ENCODE measurements at regions not wholly inside any gene's neighbourhood (a gene's known extent, or its start where the extent isn't known, plus 50 kb on each side); places are given as distances from the start of the nearest gene placed in this dataset.
"Not testable (repeated sequence)": the region's sequence is repeated elsewhere in the genome, so short reads cannot be mapped to it uniquely, and the experiment has no call there.

- H3K4me2 ChIP-seq (ENCODE audit: low read length) = no peak overlapping the region
- no peaks in the 10 kb centered on the region for H3K79me2 ChIP-seq (replicated peaks; ENCODE audit: insufficient read depth, low read length)
- H4K20me1 ChIP-seq (ENCODE audit: insufficient read depth) = no peaks in the 10 kb centered on the region
- H2AFZ ChIP-seq (ENCODE audit: low read depth, low read length) = no peak overlapping the region
- no peak overlapping the region for H3K4me3 ChIP-seq (ENCODE audit: low read length)
- TF ChIP-seq RAD21 (conservative IDR thresholded peaks at IDR 0.05) (no peak), SMC3 (conservative IDR thresholded peaks at IDR 0.05; ENCODE audit: poor library complexity) (no peak), MXI1 (conservative IDR thresholded peaks at IDR 0.05; ENCODE audit: poor library complexity, severe bottlenecking) (no peak)
- H3K27me3 ChIP-seq (ENCODE audit: insufficient read depth, low read depth, low read length) = no peaks in the 10 kb centered on the region
- no peaks in the 10 kb centered on the region for H3K9me3 ChIP-seq (ENCODE audit: low read length)
- H3K9ac ChIP-seq (ENCODE audit: low read length) = no peak overlapping the region
- no peaks in the 10 kb centered on the region for H3K9me2 ChIP-seq (ENCODE audit: insufficient read depth, low read length)
- no peaks in the 10 kb centered on the region for H3K36me3 ChIP-seq (ENCODE audit: insufficient read depth, low read length)
- no peak overlapping the region for H3K27ac ChIP-seq (ENCODE audit: low read length)
- no peaks in the 10 kb centered on the region for H3F3A ChIP-seq (ENCODE audit: insufficient read depth, low read length, poor library complexity, severe bottlenecking)
These were observed 313.9 kb downstream of the ADGRD1 start for GRCh38 chr12:131267576-131267975.

GRCh38 chr12:131268123-131268522, 314.4 kb downstream of the ADGRD1 start:
- not testable (repeated sequence) for H3K27me3 ChIP-seq (ENCODE audit: insufficient read depth, low read depth, low read length); H2AFZ ChIP-seq (ENCODE audit: low read depth, low read length); H3K36me3 ChIP-seq (ENCODE audit: insufficient read depth, low read length); H3K4me2 ChIP-seq (ENCODE audit: low read length); H3F3A ChIP-seq (ENCODE audit: insufficient read depth, low read length, poor library complexity, severe bottlenecking); H3K9ac ChIP-seq (ENCODE audit: low read length); H3K27ac ChIP-seq (ENCODE audit: low read length); H3K79me2 ChIP-seq (replicated peaks; ENCODE audit: insufficient read depth, low read length); H4K20me1 ChIP-seq (ENCODE audit: insufficient read depth); H3K9me2 ChIP-seq (ENCODE audit: insufficient read depth, low read length); H3K9me3 ChIP-seq (ENCODE audit: low read length); H3K4me3 ChIP-seq (ENCODE audit: low read length)

DNA sequence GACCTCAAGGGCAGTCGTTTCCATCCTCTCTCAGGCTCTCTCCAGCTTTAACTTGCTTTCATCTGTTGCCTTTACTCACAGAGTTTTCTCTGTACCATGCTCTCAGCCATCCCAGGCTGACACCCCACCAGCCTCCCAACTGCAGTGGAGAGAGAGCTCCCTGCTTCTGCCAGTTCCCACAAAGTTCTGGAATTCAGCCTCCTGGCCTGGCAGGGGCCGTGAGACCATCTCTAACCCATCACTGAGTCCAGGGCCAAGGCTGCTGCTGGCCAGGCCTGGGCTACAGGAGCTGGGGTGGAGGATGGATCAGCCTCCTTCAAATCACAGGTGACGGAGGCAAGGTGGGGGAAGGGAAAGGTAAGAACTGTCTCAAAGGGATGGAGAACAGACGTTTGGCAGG, 314.9 kb downstream of the ADGRD1 start:
- not testable (repeated sequence) for H3K36me3 ChIP-seq (ENCODE audit: insufficient read depth, low read length); H2AFZ ChIP-seq (ENCODE audit: low read depth, low read length); H3K27ac ChIP-seq (ENCODE audit: low read length); H3K4me2 ChIP-seq (ENCODE audit: low read length); H3K9me2 ChIP-seq (ENCODE audit: insufficient read depth, low read length); H3K9ac ChIP-seq (ENCODE audit: low read length); H3K27me3 ChIP-seq (ENCODE audit: insufficient read depth, low read depth, low read length); H3K4me3 ChIP-seq (ENCODE audit: low read length); H3K79me2 ChIP-seq (replicated peaks; ENCODE audit: insufficient read depth, low read length); H3F3A ChIP-seq (ENCODE audit: insufficient read depth, low read length, poor library complexity, severe bottlenecking); H4K20me1 ChIP-seq (ENCODE audit: insufficient read depth); H3K9me3 ChIP-seq (ENCODE audit: low read length)

DNA sequence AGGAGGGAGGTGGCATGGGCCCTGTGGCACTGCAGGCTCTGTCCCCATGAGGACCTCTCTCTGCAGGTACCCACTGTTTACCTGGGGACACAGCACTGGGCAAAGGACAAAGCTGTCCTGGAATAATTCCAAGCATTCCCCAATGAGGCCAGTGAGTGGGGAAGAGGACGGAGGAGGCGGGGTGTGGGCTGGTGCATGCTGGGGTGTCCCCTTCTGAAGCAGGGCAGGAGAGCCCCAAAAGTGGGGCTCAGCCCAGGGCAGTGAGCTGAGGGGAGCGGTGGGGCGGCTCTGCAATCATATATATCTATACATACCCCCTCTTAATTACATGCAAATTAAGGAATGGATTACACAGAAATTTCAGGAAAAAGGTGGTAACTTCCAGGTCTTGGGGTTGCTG, 315.8 kb downstream of the ADGRD1 start:
- Histone ChIP-seq H3K27me3 (ENCODE audit: insufficient read depth, low read depth, low read length) (no peaks in the 10 kb centered on the region), H3K79me2 (replicated peaks; ENCODE audit: insufficient read depth, low read length) (no peaks in the 10 kb centered on the region), H3K9me3 (ENCODE audit: low read length) (no peaks in the 10 kb centered on the region), H3K27ac (ENCODE audit: low read length) (no peak overlapping the region), H3K36me3 (ENCODE audit: insufficient read depth, low read length) (no peaks in the 10 kb centered on the region), H3K9ac (ENCODE audit: low read length) (no peak overlapping the region), H2AFZ (ENCODE audit: low read depth, low read length) (no peak overlapping the region), H4K20me1 (ENCODE audit: insufficient read depth) (no peaks in the 10 kb centered on the region), H3F3A (ENCODE audit: insufficient read depth, low read length, poor library complexity, severe bottlenecking) (no peaks in the 10 kb centered on the region), H3K9me2 (ENCODE audit: insufficient read depth, low read length) (no peaks in the 10 kb centered on the region), H3K4me2 (ENCODE audit: low read length) (no peak overlapping the region), H3K4me3 (ENCODE audit: low read length) (no peak overlapping the region)
- TF ChIP-seq RAD21 (conservative IDR thresholded peaks at IDR 0.05) (no peak), EP300 (conservative IDR thresholded peaks at IDR 0.05; ENCODE audit: poor library complexity, severe bottlenecking) (no peak), EZH2 (IDR thresholded peaks at IDR 0.05; ENCODE audit: borderline replicate concordance, insufficient read depth, low read length, poor library complexity, severe bottlenecking) (no peak), POLR2AphosphoS5 (IDR thresholded peaks at IDR 0.05) (no peak), MXI1 (conservative IDR thresholded peaks at IDR 0.05; ENCODE audit: poor library complexity, severe bottlenecking) (no peak), REST (IDR thresholded peaks at IDR 0.05; ENCODE audit: borderline replicate concordance) (no peak), CTCF (IDR thresholded peaks at IDR 0.05; ENCODE audit: poor library complexity, severe bottlenecking) (no peak), TAF1 (IDR thresholded peaks at IDR 0.05; ENCODE audit: low read depth) (no peak), SMC3 (conservative IDR thresholded peaks at IDR 0.05; ENCODE audit: poor library complexity) (no peak)

DNA sequence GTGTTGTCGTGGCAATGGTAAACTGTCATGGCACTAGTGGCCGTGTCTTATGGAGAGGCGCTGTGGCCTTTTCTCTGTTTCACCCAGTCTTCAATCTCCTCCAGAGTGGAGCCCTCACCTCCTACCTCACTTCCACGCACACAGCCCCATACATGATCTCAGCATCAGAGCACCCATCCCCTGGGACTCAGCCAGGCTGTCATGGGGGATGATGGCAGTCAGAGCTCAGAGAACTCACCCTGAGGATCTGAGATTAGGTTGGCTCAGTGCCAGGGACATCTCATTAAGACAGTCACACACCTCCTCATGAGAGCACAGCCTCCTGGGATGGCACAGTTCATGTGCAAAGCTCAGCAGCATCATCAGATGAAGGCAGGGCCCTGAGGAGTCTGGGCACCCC, 316.3 kb downstream of the ADGRD1 start:
- H3F3A ChIP-seq (ENCODE audit: insufficient read depth, low read length, poor library complexity, severe bottlenecking); H4K20me1 ChIP-seq (ENCODE audit: insufficient read depth); H3K27me3 ChIP-seq (ENCODE audit: insufficient read depth, low read depth, low read length); H2AFZ ChIP-seq (ENCODE audit: low read depth, low read length); H3K27ac ChIP-seq (ENCODE audit: low read length); H3K9me3 ChIP-seq (ENCODE audit: low read length); H3K4me2 ChIP-seq (ENCODE audit: low read length); H3K36me3 ChIP-seq (ENCODE audit: insufficient read depth, low read length); H3K4me3 ChIP-seq (ENCODE audit: low read length); H3K9me2 ChIP-seq (ENCODE audit: insufficient read depth, low read length); H3K9ac ChIP-seq (ENCODE audit: low read length); H3K79me2 ChIP-seq (replicated peaks; ENCODE audit: insufficient read depth, low read length): not testable (repeated sequence)

All from neural cell (in vitro differentiated cells).